GM21381 (cell line): ENCODE measurements at regions not wholly inside any gene's neighbourhood (a gene's known extent, or its start where the extent isn't known, plus 50 kb on each side); places are given as distances from the start of the nearest gene placed in this dataset.

Source experiments
- ATAC-seq: cut with Tn5 transposase; IDR thresholded peaks from one replicate; pipeline ENCODE4 v1.9.1; 2021; ENCODE audit warnings: mild to moderate bottlenecking, moderate library complexity; ENCODE audit not compliant: unreplicated experiment

GRCh38 chr6:6910734-6911295 lies 196.9 kb upstream of the RREB1 start:
- ATAC-seq, result no peak

- no peak for ATAC-seq
Measured at GRCh38 chr6:6911391-6911790, 196.4 kb upstream of the RREB1 start.

DNA sequence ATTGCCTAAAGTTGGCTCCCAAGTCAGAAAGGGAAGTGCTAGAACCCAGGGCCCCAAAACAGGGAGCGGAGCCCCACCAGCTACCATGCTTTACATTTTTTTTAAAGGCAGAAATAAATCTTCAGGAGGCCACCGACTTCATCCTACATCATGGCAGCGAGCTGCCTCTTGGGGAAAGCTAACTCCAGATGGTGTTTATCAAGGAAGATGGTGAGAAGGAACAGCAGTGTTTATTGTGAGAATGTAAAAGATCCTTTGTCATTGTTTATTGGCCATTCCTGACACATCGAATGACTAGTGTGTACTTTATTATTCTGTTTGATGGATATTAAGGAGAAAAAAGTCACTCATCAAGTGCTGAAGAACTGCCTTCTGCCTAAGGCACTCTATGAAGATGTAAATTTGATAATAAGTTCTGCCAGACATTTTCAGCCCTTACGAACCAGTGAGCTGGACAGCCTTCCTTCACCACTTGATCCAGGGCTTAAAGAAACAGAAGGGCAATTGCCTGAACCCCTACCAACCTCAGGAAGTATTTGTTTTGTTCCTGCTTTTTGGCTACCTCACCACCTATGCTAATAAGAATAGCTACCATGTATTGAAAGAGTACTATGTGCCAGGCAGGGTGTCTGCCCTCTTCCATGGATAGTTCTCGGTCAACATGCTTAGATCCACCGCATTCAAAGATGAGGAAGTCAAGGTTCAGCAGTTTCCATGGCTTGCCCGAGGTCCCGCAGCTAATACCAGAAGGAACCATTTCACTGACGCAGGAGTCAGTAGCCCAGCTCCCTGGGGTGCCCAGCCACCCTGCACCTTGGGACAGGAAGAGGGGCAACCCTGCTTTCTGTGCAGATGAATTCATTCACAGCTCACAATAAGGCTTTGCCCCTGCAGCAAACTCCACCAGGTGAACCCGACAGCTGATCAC lies 194.7 kb upstream of the RREB1 start:
- ATAC-seq, result no peak

DNA sequence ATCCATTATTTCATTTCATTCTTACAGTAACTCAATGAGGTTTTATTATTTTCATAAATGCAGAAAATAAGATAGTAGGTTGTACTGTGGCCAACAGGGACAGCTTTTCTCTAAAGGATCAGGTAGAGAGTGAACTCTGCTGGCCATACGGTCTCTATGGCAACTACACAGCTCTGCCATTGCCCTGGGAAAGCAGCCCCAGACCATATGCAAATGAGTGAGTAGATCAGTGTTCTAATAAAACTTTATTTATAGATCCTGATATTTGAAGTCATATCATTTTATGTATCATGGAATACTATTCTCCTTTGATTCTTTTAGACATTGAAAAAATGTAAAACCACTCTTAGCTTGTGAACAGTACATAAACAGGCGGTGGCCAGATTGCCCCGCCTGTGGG lies 192.5 kb upstream of the RREB1 start:
- ATAC-seq, result no peak

DNA sequence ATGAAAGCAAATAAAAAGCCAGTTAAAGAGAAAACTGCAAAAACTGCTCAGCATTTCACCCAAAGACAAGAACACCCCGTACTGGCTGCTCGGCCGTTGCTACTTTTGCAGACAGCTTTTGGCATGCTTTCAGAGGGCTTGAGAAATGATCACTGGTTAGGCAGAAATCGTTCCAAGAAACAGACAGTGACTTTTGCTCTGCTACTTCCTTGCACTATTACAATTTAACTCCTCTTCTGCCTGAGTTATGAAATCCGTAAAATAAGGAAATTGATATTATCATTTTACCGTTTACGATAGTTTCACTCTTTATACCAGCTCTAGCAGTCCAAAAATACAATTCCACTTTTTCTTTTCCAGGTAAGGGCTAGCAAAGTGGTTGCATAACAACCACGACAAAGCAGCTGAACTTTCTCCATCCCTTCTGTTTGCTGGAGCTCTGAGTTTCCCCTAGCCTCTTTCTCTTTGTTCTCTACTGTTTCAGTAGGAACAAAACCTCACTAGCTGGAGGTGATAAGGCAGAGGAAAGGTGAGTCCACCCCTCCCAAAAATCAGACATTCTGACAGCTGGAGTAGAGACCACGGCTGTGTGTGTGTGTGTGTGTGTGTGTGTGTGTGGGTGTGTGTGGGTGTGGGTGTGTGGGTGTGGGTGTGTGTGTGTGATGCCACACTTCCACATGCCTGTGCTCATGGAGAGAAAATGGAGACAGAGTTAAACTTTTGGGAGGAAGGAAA lies 191.8 kb upstream of the RREB1 start:
- ATAC-seq, result no peak

- no peak for ATAC-seq
Measured at GRCh38 chr6:6916598-6916997, 191.2 kb upstream of the RREB1 start.

GRCh38 chr6:6918216-6918983 lies 189.4 kb upstream of the RREB1 start:
- ATAC-seq, result no peak

DNA sequence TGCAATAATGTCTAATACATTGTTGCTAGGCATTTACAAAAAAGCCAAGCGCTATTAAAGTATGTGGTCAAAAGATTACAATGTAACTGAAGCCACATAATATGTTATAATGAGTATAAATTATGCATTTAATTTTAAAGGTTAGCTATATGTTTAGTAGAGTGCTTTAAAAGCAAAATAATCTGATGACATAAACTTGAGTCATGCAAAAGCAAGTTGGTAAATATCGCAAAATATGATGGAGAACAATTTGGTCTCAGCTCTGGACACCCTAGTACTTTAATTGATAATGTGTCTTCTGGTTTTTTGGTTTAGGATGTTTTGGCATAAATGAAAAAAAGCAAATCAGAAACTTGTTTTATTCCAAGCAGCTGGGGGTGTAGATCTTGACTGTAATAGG lies 188.6 kb upstream of the RREB1 start:
- ATAC-seq, result no peak

DNA sequence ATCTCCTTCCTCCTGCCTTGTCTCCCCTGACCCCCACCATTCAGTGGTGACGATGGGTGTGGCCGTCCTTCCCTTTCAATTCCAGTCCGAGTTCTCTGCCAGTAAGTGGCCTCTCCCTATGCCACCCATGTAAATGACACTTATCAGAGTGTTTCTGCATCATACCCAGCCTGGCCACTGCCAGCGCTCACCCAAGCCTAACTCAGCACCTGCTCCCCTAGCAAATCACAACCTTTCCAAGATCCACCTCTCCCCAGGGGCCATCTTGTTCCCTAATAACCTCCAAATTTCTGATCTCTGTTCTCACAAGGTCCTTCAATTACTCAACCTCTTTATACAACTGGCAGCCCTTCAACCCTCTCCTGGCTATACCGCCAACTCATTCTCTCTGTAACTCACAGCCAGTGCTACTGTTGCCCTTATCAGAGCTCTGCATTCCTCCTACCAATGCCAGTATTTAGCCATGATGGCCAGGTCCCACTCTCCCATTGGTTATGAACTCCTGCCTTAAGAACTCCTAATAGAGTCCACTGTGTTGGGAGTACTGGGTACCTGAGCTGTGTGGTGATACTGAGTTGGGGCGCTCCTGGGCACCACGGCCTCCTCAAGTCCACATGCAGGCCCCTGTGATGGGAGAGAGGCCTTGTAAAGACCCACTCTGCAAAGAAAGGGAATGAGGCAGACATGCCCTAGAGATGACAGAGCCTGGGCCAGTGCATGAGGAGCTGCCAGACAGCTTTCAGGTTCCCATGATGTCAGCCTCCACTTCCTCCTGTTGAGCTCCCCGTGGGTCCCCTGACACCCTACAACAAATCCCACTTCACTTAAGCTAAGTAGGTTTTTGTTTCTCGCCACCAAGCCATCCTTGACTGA lies 187.4 kb upstream of the RREB1 start:
- ATAC-seq, result no peak

DNA sequence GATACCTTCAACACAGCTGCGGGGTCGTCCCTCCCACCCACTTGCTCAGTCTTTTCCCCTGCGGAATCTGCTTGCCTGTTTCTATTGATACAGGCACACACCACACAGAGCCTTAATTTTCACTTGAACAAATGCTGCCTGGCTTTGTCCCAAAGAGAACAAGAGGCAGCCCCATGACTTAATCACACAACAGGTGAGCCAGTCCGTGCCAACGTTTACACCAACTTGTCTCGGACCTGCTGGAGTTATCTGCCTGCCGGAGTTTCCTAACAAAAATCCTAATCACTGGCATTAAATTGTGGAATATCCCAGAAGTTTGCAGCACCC lies 186.8 kb upstream of the RREB1 start:
- ATAC-seq, result no peak

- no peak for ATAC-seq
Measured at GRCh38 chr6:6922166-6922565, 185.6 kb upstream of the RREB1 start.

- no peak for ATAC-seq
Measured at GRCh38 chr6:6923605-6924004, 184.2 kb upstream of the RREB1 start.

DNA sequence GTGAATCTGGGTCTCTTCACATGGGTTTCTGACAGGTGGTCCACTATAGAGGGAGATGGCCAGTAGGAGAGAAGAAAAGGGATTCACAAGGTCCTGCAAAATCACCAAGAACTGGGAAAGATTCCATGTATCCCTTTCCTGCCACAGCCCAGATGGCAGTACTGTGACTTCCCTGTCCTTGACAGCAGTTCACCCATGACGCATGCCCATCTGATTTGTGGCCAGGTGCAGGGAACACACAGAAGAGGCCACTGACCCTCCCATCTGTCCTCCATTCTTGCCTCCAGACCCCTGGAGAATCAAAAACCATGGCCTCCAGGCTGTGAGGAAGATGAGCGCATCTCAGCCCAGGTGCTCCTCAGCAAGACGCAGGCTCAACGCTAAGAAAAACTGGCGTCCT lies 183.1 kb upstream of the RREB1 start:
- no peak for ATAC-seq

DNA sequence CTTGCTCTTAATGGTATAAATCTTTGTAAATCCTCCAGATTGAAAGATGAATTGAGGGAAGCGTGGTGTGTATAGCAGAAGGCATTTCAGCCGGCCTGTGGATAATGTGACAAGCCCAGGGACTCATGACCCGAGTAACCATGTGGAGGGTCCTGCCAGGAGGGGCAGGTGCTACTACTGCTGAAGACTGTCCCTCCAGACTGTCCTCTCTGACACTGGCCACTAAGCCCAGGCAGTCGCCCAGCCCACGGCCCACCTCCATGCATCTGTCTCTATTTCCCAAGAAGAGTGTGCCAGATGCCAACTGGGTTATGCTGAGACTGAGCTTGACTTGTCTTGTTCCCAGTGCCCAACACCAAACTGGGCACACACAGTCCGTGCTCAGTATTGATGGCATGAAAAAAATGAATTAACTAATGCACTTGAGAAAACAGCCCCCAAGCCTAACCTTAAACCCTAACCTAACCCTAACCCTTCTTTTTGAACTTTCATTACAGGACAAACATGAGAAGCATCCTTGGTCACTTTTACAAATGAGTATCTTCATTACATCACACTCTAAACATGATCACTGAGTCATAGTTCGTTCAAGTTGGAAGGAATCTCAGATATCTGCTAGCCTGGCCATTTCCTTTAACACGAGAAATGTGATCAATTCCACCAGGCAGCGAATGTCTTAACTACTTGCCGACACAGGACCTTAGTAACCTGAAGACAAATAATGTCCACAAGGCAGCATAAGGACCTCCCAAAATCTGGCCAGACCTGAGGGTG lies 182.2 kb upstream of the RREB1 start:
- ATAC-seq, result no peak

DNA sequence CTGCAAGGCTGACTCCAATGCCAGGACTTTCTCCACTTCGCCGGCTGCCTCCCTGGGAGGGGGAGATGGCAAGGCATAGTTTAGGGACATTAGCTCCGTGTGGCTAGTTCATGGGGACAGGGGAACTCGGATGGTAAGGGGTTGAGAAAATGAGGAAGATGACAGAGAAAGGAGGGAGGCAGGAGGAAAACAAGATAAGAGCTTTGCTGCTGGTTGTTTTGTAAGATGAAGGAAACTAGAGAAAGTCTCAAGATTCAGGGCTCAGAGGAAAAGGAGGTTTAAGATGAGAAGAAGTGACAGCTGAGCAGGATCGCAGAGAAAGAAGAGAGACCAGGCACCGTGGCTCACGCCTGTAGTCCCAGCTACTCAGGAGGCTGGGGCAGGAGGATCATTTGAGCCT lies 180.9 kb upstream of the RREB1 start:
- ATAC-seq, result no peak

DNA sequence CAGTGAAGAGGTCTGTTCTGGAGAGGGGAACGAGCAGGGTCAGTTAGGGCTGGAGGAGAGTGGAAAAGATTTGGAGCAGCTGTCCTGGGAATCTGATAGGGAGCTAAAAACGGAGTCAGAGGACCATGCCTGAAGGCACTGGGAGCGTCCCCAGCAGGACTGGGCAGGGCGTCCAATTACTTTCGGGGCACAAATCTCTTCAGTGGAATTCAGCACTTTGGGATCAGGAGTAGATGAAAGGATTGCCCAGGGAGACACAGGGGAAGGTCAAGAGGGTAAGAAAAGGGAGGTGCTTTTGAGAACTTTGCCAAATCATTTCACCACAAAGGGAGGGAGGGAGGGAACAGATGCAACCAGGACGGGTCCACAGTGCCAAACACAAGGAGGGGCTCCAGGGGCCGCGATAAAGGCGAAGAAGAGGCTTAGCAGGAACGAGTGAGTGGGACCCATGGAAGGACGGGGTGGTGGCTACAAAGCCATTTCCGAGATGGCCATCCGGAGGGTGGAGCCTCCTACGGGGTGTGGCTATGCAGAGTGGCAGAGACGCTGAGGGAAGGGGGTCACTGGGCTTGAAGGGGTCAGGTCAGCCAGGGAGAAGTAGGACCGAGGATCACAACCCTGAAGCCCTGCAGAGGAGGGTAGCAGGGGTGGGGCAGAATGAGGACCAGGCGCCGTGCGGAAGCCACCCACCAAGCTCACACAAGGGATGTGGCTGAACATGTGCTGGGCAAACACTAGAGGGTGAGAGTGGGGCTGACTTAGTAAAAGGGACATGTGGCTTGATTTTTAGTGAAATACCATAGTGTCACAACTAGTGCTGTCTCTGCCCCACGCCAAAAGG lies 180.0 kb upstream of the RREB1 start:
- ATAC-seq, result no peak

DNA sequence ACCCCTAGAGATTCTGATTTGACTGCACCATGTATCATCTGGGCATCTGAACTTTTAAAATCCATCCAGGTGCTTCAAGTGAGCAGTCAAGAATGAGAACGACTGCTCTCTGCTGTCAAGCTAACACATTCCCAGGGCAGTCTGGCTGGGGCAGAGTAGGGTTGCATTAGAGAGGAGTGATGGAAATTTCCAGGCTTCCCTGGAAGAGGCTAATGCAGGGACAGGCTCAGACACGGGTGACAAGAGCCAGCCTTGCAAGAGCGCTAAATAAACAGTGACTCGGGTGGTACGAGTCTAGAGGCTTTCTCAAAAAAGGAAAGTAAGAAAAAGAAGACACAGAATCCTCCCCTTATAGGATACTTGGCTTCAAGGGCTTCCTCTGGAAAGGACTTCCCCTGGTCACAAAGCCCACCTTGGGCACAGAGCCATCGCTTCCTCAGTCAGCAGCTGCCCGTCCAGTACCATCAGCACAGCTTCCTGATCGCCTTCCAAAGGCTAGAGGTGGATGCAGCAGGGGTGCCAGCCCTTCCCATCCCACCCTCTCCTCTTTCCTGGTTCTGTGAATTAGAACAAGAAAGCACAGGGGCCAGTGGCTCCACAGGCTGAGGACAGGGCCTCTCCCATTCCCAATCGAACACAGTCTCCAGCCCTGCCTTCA lies 177.4 kb upstream of the RREB1 start:
- ATAC-seq, result no peak
